Trophoblast cell (in vitro differentiated cells and primary cell): ENCODE measurements at regions not wholly inside any gene's neighbourhood (a gene's known extent, or its start where the extent isn't known, plus 50 kb on each side); places are given as distances from the start of the nearest gene placed in this dataset.

ENCODE experiments used
- DNase-seq, 2 donors: peaks; one replicate each; pipeline ENCODE4 v3.0.0-alpha.2; 2016
- H2AFZ ChIP-seq: 2 replicates; pipeline ENCODE4 v1.6.1; 2013; ENCODE audit warnings: low read length, moderate library complexity, mild to moderate bottlenecking; ENCODE audit not compliant: insufficient read depth, poor library complexity
- H2AK5ac ChIP-seq: 2 replicates; pipeline ENCODE4 v1.6.1; 2013; ENCODE audit warnings: mild to moderate bottlenecking, low read length
- H2BK120ac ChIP-seq: 2 replicates; pipeline ENCODE4 v1.6.1; 2013; ENCODE audit warnings: low read length, mild to moderate bottlenecking, moderate library complexity; ENCODE audit not compliant: insufficient read depth, poor library complexity
- H2BK12ac ChIP-seq: 2 replicates; pipeline ENCODE4 v1.6.1; 2013; ENCODE audit warnings: mild to moderate bottlenecking, low read length, moderate library complexity
- H2BK5ac ChIP-seq: 2 replicates; pipeline ENCODE4 v1.6.1; 2013; ENCODE audit warnings: low read length, low read depth, moderate library complexity, mild to moderate bottlenecking; ENCODE audit not compliant: poor library complexity
- H3K14ac ChIP-seq: 2 replicates; pipeline ENCODE4 v1.6.1; 2013; ENCODE audit warnings: mild to moderate bottlenecking, low read length
- H3K18ac ChIP-seq: 2 replicates; pipeline ENCODE4 v1.6.1; 2013; ENCODE audit warnings: mild to moderate bottlenecking, low read length
- H3K23ac ChIP-seq: 2 replicates; pipeline ENCODE4 v1.6.1; 2013; ENCODE audit warnings: low read length
- H3K27ac ChIP-seq: 2 replicates; pipeline ENCODE4 v1.5.1; 2013; ENCODE audit warnings: low read depth, mild to moderate bottlenecking, inconsistent platforms, low read length, moderate library complexity
- H3K27me3 ChIP-seq: 2 replicates; pipeline ENCODE4 v1.6.1; 2013; ENCODE audit warnings: inconsistent platforms, mild to moderate bottlenecking, low read length, moderate library complexity; ENCODE audit not compliant: insufficient read depth
- H3K36me3 ChIP-seq, 2 experiments: 1 replicate in 1 of 2; 2 replicates in 1 of 2; pipeline ENCODE4 v1.6.1; 2013; ENCODE audit warnings: low read length in 2 of 2, mild to moderate bottlenecking in 2 of 2, moderate library complexity in 1 of 2; ENCODE audit not compliant: insufficient read depth in 2 of 2, control insufficient read depth in 1 of 2
- H3K4ac ChIP-seq: 2 replicates; pipeline ENCODE4 v1.6.1; 2013; ENCODE audit warnings: low read depth, mild to moderate bottlenecking, low read length, moderate library complexity
- H3K4me1 ChIP-seq, 2 experiments: 1 replicate in 1 of 2; 2 replicates in 1 of 2; pipeline ENCODE4 v1.6.1; 2013; ENCODE audit warnings: low read length in 2 of 2, mild to moderate bottlenecking in 2 of 2, moderate library complexity in 1 of 2; ENCODE audit not compliant: insufficient read depth in 2 of 2, control insufficient read depth in 1 of 2
- H3K4me2 ChIP-seq: 2 replicates; pipeline ENCODE4 v1.6.1; 2013; ENCODE audit warnings: inconsistent platforms, mild to moderate bottlenecking, low read length, moderate library complexity
- H3K4me3 ChIP-seq: 2 replicates; pipeline ENCODE4 v1.5.1; 2013; ENCODE audit warnings: mild to moderate bottlenecking, low read depth, low read length, inconsistent platforms
- H3K79me1 ChIP-seq: one replicate; pipeline ENCODE4 v1.6.1; 2013; ENCODE audit warnings: low read length
- H3K79me2 ChIP-seq: 2 replicates; pipeline ENCODE4 v1.6.1; 2013; ENCODE audit warnings: low read length, mild to moderate bottlenecking; ENCODE audit not compliant: control insufficient read depth, insufficient read depth, poor library complexity
- H3K9ac ChIP-seq: 2 replicates; pipeline ENCODE4 v1.6.1; 2013; ENCODE audit warnings: mild to moderate bottlenecking, low read length
- H3K9me3 ChIP-seq: 2 replicates; pipeline ENCODE4 v1.6.1; 2013; ENCODE audit warnings: low read depth, mild to moderate bottlenecking, control low read depth, inconsistent platforms, low read length; ENCODE audit not compliant: insufficient read depth
- H4K12ac ChIP-seq: 2 replicates; pipeline ENCODE4 v1.6.1; 2013; ENCODE audit warnings: low read depth, mild to moderate bottlenecking, low read length, moderate library complexity
- H4K8ac ChIP-seq: 2 replicates; pipeline ENCODE4 v1.6.1; 2013; ENCODE audit warnings: low read depth, mild to moderate bottlenecking, low read length, moderate library complexity
- H4K91ac ChIP-seq: one replicate; pipeline ENCODE4 v1.6.1; 2013; ENCODE audit warnings: low read depth, mild to moderate bottlenecking, low read length, moderate library complexity
- WGBS: extraction: QIAGEN DNeasy Blood & Tissue Kit; methylation state at CpG from one replicate; pipeline ENCODE4 v1.1.7; 2013; ENCODE audit warnings: missing lambda C conversion rate; ENCODE audit not compliant: insufficient read length, insufficient coverage; ENCODE audit errors: extremely low coverage; 5-methylcytosine and 5-hydroxymethylcytosine counted together

DNA sequence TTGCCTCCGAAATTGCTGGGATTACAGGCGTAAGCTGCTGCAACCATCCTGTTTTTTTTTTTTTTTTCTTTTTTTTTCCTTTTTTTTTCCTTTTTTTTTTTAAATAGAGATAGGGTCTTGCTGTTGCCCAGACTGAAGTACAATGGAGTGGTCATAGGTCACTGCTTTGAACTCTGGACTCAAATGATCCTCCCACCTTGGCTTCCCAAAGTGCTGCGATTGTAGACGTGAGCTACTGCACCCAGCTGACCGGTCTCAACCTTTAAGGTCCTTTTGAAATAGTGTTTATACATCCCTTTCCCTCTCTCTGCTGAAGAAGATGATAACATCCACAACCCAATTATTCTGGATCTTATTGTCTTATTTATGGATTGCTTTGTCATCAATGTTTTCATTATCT, 548.7 kb downstream of the GBA3 start:
- WGBS, result no CpG with 5 or more reads among the region's 5 CpGs
- H2AK5ac ChIP-seq, result no peak overlapping the region
- H3K23ac ChIP-seq, result no peak overlapping the region

DNA sequence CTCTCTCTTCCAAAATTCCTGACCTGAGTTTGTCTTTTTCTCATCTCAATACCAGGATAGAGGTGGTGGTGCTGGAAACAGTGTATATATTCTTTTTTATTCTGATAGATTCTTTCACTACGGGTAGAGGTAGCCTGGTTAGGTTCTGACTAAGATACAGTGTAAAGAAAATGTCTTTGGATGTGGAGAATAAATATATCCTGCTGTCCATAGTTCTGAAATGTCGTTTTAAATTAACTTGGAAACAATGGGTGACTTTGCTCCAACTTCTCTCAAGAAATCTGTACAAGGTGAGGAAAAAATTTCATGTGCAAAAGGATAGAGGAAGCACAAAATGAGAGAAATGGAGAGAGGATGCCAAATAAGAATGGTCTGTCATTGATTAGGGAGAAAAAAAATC, 546.1 kb downstream of the GBA3 start:
- Histone ChIP-seq H3K4me3 (no peak overlapping the region), H2AK5ac (no peak overlapping the region), H3K4me1 (peaks cover 0 to 2% of the 10 kb centered on the region in 2 experiments), H3K18ac (no peak overlapping the region), H3K9me3 (no peaks in the 10 kb centered on the region), H3K27ac (no peak overlapping the region), H2BK120ac (no peak overlapping the region), H3K4me2 (no peak overlapping the region), H3K23ac (no peak overlapping the region), H2AFZ (no peak overlapping the region), H3K27me3 (no peaks in the 10 kb centered on the region), H3K36me3 (no peaks in the 10 kb centered on the region), H2BK5ac (no peak overlapping the region), H4K91ac (no peak overlapping the region), H4K8ac (no peak overlapping the region), H3K4ac (no peak overlapping the region), H3K14ac (no peak overlapping the region), H3K79me2 (no peaks in the 10 kb centered on the region), H2BK12ac (no peak overlapping the region), H4K12ac (no peak overlapping the region), H3K79me1 (no peaks in the 10 kb centered on the region), H3K9ac (no peak overlapping the region)
- WGBS, result no CpG with 5 or more reads among the region's 2 CpGs
- DNase-seq, result no peak

More for the DNA sequence above, 548.7 kb downstream of the GBA3 start:
- H4K8ac ChIP-seq, result no peak overlapping the region
- H3K4me3 ChIP-seq, result no peak overlapping the region
- H3K79me1 ChIP-seq, result no peaks in the 10 kb centered on the region
- H2BK5ac ChIP-seq, result no peak overlapping the region
- no peak overlapping the region for H4K12ac ChIP-seq
- H3K36me3 ChIP-seq, result no peaks in the 10 kb centered on the region
- no peak for DNase-seq
- no peak overlapping the region for H3K27ac ChIP-seq
- no peak overlapping the region for H3K14ac ChIP-seq
- no peak overlapping the region for H3K9ac ChIP-seq
- H3K18ac ChIP-seq, result no peak overlapping the region
- no peak overlapping the region for H2BK12ac ChIP-seq
- H3K4me1 ChIP-seq, result no peaks in the 10 kb centered on the region
- no peak overlapping the region for H3K4ac ChIP-seq
- H2AFZ ChIP-seq, result no peak overlapping the region
- H3K4me2 ChIP-seq, result no peak overlapping the region
- no peaks in the 10 kb centered on the region for H3K79me2 ChIP-seq
- no peaks in the 10 kb centered on the region for H3K9me3 ChIP-seq
- no peak overlapping the region for H2BK120ac ChIP-seq
- no peaks in the 10 kb centered on the region for H3K27me3 ChIP-seq
- no peak overlapping the region for H4K91ac ChIP-seq

DNA sequence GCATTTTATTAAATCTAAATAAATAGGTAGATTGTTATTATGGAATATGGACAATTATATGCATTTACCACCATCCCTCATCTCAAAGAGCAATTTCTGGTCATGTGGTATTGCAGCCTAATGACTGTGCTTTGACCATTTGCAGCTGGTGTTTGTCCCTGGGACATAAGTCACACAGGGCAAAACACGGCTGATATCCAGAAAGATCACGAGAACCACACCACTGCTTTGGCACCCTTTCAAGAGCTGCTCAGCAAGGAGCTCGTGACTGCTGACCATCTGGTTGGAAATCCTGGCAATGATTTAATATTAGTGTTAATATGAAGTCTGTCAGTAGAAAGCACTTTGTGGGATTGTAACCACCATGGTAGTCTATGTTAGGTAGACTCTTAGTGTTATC, 545.0 kb downstream of the GBA3 start:
- WGBS, result no CpG with 5 or more reads among the region's 3 CpGs
- no peaks in the 10 kb centered on the region for H3K27me3 ChIP-seq
- no peaks in the 10 kb centered on the region for H3K79me2 ChIP-seq
- no peak overlapping the region for H3K9ac ChIP-seq
- no peaks in the 10 kb centered on the region for H3K36me3 ChIP-seq
- H3K23ac ChIP-seq, result no peak overlapping the region
- no peak overlapping the region for H2BK12ac ChIP-seq
- no peak overlapping the region for H2BK120ac ChIP-seq
- no peak overlapping the region for H3K14ac ChIP-seq
- H3K4me2 ChIP-seq, result no peak overlapping the region
- no peak overlapping the region for H3K27ac ChIP-seq
- no peak overlapping the region for H3K18ac ChIP-seq
- no peak overlapping the region for H4K12ac ChIP-seq
- H2AFZ ChIP-seq, result no peak overlapping the region
- no peaks in the 10 kb centered on the region for H3K79me1 ChIP-seq
- DNase-seq, result no peak
- peaks cover 0 to 2% of the 10 kb centered on the region in 2 experiments for H3K4me1 ChIP-seq
- H4K91ac ChIP-seq, result no peak overlapping the region
- no peak overlapping the region for H3K4me3 ChIP-seq
- H3K9me3 ChIP-seq, result no peaks in the 10 kb centered on the region
- no peak overlapping the region for H4K8ac ChIP-seq
- H2AK5ac ChIP-seq, result no peak overlapping the region
- H2BK5ac ChIP-seq, result no peak overlapping the region
- H3K4ac ChIP-seq, result no peak overlapping the region

DNA sequence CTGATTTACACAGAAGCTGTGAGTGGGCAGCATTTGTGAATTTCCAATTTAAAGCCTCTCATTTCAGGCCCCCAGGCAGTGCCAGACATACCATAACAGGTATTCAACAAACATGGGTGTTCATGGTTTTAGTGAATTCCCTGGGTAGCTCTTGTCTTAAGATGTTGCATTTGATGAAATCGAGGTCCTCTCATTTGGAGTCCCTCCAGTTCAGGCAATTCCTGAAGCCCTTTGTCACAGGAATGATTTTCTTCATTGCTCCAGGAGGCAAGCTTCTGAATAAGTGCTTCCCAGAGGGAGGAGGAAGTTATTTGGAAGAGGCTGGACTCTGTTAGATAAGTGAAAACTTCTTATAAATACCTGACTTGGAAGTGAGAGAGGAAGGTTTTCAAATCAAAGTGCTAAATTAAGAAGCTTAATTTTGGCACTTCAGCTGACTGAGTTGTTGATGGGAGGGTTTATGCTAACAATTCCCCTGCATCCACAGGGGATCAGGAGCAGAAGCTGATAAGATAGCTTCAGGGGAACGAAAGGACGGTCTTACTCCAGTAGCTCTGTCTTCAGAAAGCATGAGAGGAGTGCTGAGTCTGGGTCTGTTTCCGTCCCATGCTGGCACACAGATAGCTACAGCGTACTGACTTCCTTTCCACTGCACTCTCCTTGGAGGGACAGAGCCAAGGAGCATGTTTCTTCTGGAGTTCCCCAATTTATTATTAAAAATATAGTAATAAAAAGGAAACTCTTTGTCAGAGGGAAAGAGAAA, 543.1 kb downstream of the GBA3 start:
- DNase-seq, result no peak
- no peak overlapping the region for H3K4me2 ChIP-seq
- H4K12ac ChIP-seq, result no peak overlapping the region
- no peak overlapping the region for H2BK5ac ChIP-seq
- no peak overlapping the region for H3K23ac ChIP-seq
- no peak overlapping the region for H3K4ac ChIP-seq
- no peak overlapping the region for H3K14ac ChIP-seq
- no peak overlapping the region for H2BK12ac ChIP-seq
- H3K36me3 ChIP-seq, result no peaks in the 10 kb centered on the region
- no peak overlapping the region for H3K18ac ChIP-seq
- H2AK5ac ChIP-seq, result no peak overlapping the region
- H3K9ac ChIP-seq, result no peak overlapping the region
- no peaks in the 10 kb centered on the region for H3K27me3 ChIP-seq
- H2BK120ac ChIP-seq, result no peak overlapping the region
- H3K79me2 ChIP-seq, result no peaks in the 10 kb centered on the region
- no peak overlapping the region for H4K8ac ChIP-seq
- H3K4me3 ChIP-seq, result no peak overlapping the region
- no peak overlapping the region for H3K27ac ChIP-seq
- H3K9me3 ChIP-seq, result no peaks in the 10 kb centered on the region
- H2AFZ ChIP-seq, result no peak overlapping the region
- H4K91ac ChIP-seq, result no peak overlapping the region
- H3K79me1 ChIP-seq, result no peaks in the 10 kb centered on the region
- peaks cover 0 to 2% of the 10 kb centered on the region in 2 experiments for H3K4me1 ChIP-seq
- WGBS, result no CpG with 5 or more reads among the region's 5 CpGs
